H9 (cell line): ENCODE measurements at regions not wholly inside any gene's neighbourhood (a gene's known extent, or its start where the extent isn't known, plus 50 kb on each side); places are given as distances from the start of the nearest gene placed in this dataset.
A peak's percentile ranks its signal among the peaks of the same experiment; 100 is the strongest.

Experiments
- DNase-seq: peaks from one replicate; pipeline ENCODE4 v3.0.0-alpha.2; 2017
- H2AFZ ChIP-seq: one replicate; pipeline ENCODE4 v1.6.1; 2013; ENCODE audit warnings: mild to moderate bottlenecking, low read length, control low read depth, moderate library complexity
- H2AK5ac ChIP-seq: 2 replicates; pipeline ENCODE4 v1.6.1; 2013; ENCODE audit warnings: low read length, control low read depth, mixed read lengths; ENCODE audit not compliant: insufficient read length
- H2BK120ac ChIP-seq: one replicate; pipeline ENCODE4 v1.6.1; 2013; ENCODE audit warnings: low read depth, mild to moderate bottlenecking, low read length, control low read depth, inconsistent platforms; ENCODE audit not compliant: poor library complexity, severe bottlenecking
- H2BK12ac ChIP-seq: 2 replicates; pipeline ENCODE4 v1.6.1; 2013; ENCODE audit warnings: low read length, control low read depth, mixed read lengths, low read depth; ENCODE audit not compliant: insufficient read length
- H2BK15ac ChIP-seq: 2 replicates; pipeline ENCODE4 v1.6.1; 2013; ENCODE audit warnings: low read depth, low read length, control low read depth
- H2BK20ac ChIP-seq: one replicate; pipeline ENCODE4 v1.6.1; 2013; ENCODE audit warnings: low read depth, mild to moderate bottlenecking, low read length, control low read depth, inconsistent platforms; ENCODE audit not compliant: poor library complexity, severe bottlenecking
- H2BK5ac ChIP-seq: 2 replicates; pipeline ENCODE4 v1.6.1; 2013; ENCODE audit warnings: low read length, control low read depth, mixed read lengths; ENCODE audit not compliant: insufficient read length
- H3K14ac ChIP-seq: 2 replicates; pipeline ENCODE4 v1.6.1; 2013; ENCODE audit warnings: low read length, control low read depth; ENCODE audit not compliant: insufficient read depth
- H3K18ac ChIP-seq: 2 replicates; pipeline ENCODE4 v1.6.1; 2013; ENCODE audit warnings: low read depth, mild to moderate bottlenecking, mixed read lengths, low read length, control low read depth; ENCODE audit not compliant: insufficient read length
- H3K23ac ChIP-seq: 2 replicates; pipeline ENCODE4 v1.6.1; 2013; ENCODE audit warnings: low read length, control low read depth, mixed read lengths, low read depth; ENCODE audit not compliant: insufficient read length
- H3K23me2 ChIP-seq: 2 replicates; pipeline ENCODE4 v1.6.1; 2013; ENCODE audit warnings: low read depth, mild to moderate bottlenecking, mixed read lengths, low read length, control low read depth; ENCODE audit not compliant: insufficient read length, poor library complexity, severe bottlenecking
- H3K27ac ChIP-seq: 2 replicates; pipeline ENCODE4 v1.5.1; 2013; ENCODE audit warnings: low read length, control low read depth, mixed read lengths, low read depth; ENCODE audit not compliant: insufficient read length
- H3K27me3 ChIP-seq: 2 replicates; pipeline ENCODE4 v1.6.1; 2013; ENCODE audit warnings: low read length, control low read depth, inconsistent platforms; ENCODE audit not compliant: insufficient read depth
- H3K4ac ChIP-seq: 2 replicates; pipeline ENCODE4 v1.6.1; 2013; ENCODE audit warnings: low read depth, mild to moderate bottlenecking, control low read depth, inconsistent platforms, low read length, moderate library complexity
- H3K4me1 ChIP-seq: 2 replicates; pipeline ENCODE4 v1.6.1; 2013; ENCODE audit warnings: low read length, control low read depth, inconsistent platforms; ENCODE audit not compliant: insufficient read depth
- H3K4me2 ChIP-seq: 2 replicates; pipeline ENCODE4 v1.6.1; 2013; ENCODE audit warnings: low read length, control low read depth, mixed read lengths; ENCODE audit not compliant: insufficient read length, insufficient read depth
- H3K56ac ChIP-seq: 2 replicates; pipeline ENCODE4 v1.6.1; 2013; ENCODE audit warnings: low read depth, mild to moderate bottlenecking, mixed read lengths, low read length, control low read depth; ENCODE audit not compliant: insufficient read length
- H3K79me1 ChIP-seq: 2 replicates; pipeline ENCODE4 v1.6.1; 2013; ENCODE audit warnings: low read depth, mild to moderate bottlenecking, moderate library complexity, low read length, control low read depth, inconsistent platforms; ENCODE audit not compliant: insufficient read depth, poor library complexity, severe bottlenecking
- H3K79me2 ChIP-seq: 2 replicates; pipeline ENCODE4 v1.6.1; 2013; ENCODE audit warnings: low read length, control low read depth, inconsistent platforms; ENCODE audit not compliant: insufficient read depth
- H3K9ac ChIP-seq: 2 replicates; pipeline ENCODE4 v1.6.1; 2013; ENCODE audit warnings: low read length, control low read depth, mixed read lengths; ENCODE audit not compliant: insufficient read length; ENCODE audit errors: extremely low read depth
- H3K9me3 ChIP-seq: one replicate; pipeline ENCODE4 v1.6.1; 2013; ENCODE audit warnings: low read depth, low read length, inconsistent platforms; ENCODE audit not compliant: control insufficient read depth
- H3T11ph ChIP-seq: one replicate; pipeline ENCODE4 v1.6.1; 2013; ENCODE audit warnings: mild to moderate bottlenecking, low read length, control low read depth, inconsistent platforms
- H4K20me1 ChIP-seq: one replicate; pipeline ENCODE4 v1.6.1; 2013; ENCODE audit not compliant: control insufficient read depth, insufficient read length, insufficient read depth
- H4K5ac ChIP-seq: 2 replicates; pipeline ENCODE4 v1.6.1; 2013; ENCODE audit warnings: low read depth, mild to moderate bottlenecking, mixed read lengths, low read length, control low read depth; ENCODE audit not compliant: insufficient read length
- H4K8ac ChIP-seq: replicated peaks from 2 replicates; pipeline ENCODE4 v1.6.1; 2013; ENCODE audit warnings: low read length, control low read depth, mixed read lengths, low read depth; ENCODE audit not compliant: insufficient read length
- H4K91ac ChIP-seq: 2 replicates; pipeline ENCODE4 v1.6.1; 2013; ENCODE audit warnings: low read depth, mild to moderate bottlenecking, moderate library complexity, mixed read lengths, low read length, control low read depth; ENCODE audit not compliant: insufficient read length
- H3K27ac Mint-ChIP-seq, 3 experiments: 2 replicates in 2 of 3; 3 replicates in 1 of 3; pipeline ENCODE4 v1.8.0; 2020 to 2021; ENCODE audit warnings: mixed read lengths in 3 of 3, mild to moderate bottlenecking in 1 of 3, moderate library complexity in 1 of 3
- H3K27me3 Mint-ChIP-seq: 2 replicates; pipeline ENCODE4 v1.8.0; 2021; ENCODE audit warnings: low read depth, mild to moderate bottlenecking, moderate library complexity, mixed read lengths
- H3K36me3 Mint-ChIP-seq, 3 experiments: 2 replicates in 2 of 3; 3 replicates in 1 of 3; pipeline ENCODE4 v1.8.0; 2020 to 2021; ENCODE audit warnings: low read depth in 3 of 3, mixed read lengths in 3 of 3; ENCODE audit not compliant: insufficient read depth in 1 of 3
- H3K4me1 Mint-ChIP-seq, 2 experiments: 2 replicates each; pipeline ENCODE4 v1.8.0; 2020; ENCODE audit warnings: mixed read lengths in 2 of 2
- H3K4me3 Mint-ChIP-seq, 2 experiments: 2 replicates in 1 of 2; 3 replicates in 1 of 2; pipeline ENCODE4 v1.8.0; 2020 to 2021; ENCODE audit warnings: mild to moderate bottlenecking in 2 of 2, mixed read lengths in 2 of 2, moderate library complexity in 1 of 2
- H3K9me3 Mint-ChIP-seq, 2 experiments: 2 replicates in 1 of 2; 3 replicates in 1 of 2; pipeline ENCODE4 v1.8.0; 2020; ENCODE audit warnings: mild to moderate bottlenecking in 2 of 2, mixed read lengths in 2 of 2, moderate library complexity in 1 of 2
- WGBS: extraction: QIAGEN DNeasy Blood & Tissue Kit; methylation state at CpG from one replicate; pipeline ENCODE4 v1.1.7; 2013; ENCODE audit warnings: missing lambda C conversion rate, low lambda C conversion rate, mixed read lengths; ENCODE audit not compliant: insufficient read length; ENCODE audit errors: extremely low coverage; 5-methylcytosine and 5-hydroxymethylcytosine counted together
- TF ChIP-seq, protein P1 (sequence below): fragments of 200-600 bp; sonication (generic); conservative IDR thresholded peaks from 3 replicates; pipeline ENCODE4 v1.8.0; 2021; ENCODE audit warnings: antibody characterized with exemption, mild to moderate bottlenecking

- Histone ChIP-seq H2BK12ac (no peak overlapping the region), H3K9ac (no peak overlapping the region), H3T11ph (no peak overlapping the region), H2BK120ac (no peak overlapping the region), H3K79me2 (no peaks in the 10 kb centered on the region), H3K23ac (no peak overlapping the region), H3K4ac (no peak overlapping the region), H2BK20ac (no peak overlapping the region), H3K4me2 (no peak overlapping the region), H3K14ac (no peak overlapping the region), H3K27ac (no peak overlapping the region), H3K9me3 (no peaks in the 10 kb centered on the region), H4K8ac (no peak overlapping the region), H4K5ac (no peak overlapping the region), H2AK5ac (no peak overlapping the region), H3K56ac (no peak overlapping the region), H3K4me1 (no peaks in the 10 kb centered on the region), H3K18ac (no peak overlapping the region), H4K91ac (no peak overlapping the region), H2BK5ac (no peak overlapping the region), H2AFZ (no peak overlapping the region), H3K23me2 (no peaks in the 10 kb centered on the region), H2BK15ac (no peak overlapping the region), H4K20me1 (no peaks in the 10 kb centered on the region), H3K27me3 (no peaks in the 10 kb centered on the region), H3K79me1 (no peaks in the 10 kb centered on the region)
- Mint-ChIP-seq H3K4me3 (no peak overlapping the region), H3K36me3 (no peaks in the 10 kb centered on the region), H3K27me3 (no peaks in the 10 kb centered on the region; the same call in none of the 2 replicates), H3K9me3 (peaks cover 0 to 2% of the 10 kb centered on the region in 2 experiments; a peak in 1 of 5 replicates), H3K4me1 (peaks cover 2 to 6% of the 10 kb centered on the region in 2 experiments; a peak in 2 of 4 replicates), H3K27ac (peak overlapping the region in 1 of 3 experiments; percentile 33; a peak in 1 of 7 replicates)
- no peak for DNase-seq
- no CpG with 5 or more reads among the region's 4 CpGs for WGBS
- TF ChIP-seq, protein P1, sequence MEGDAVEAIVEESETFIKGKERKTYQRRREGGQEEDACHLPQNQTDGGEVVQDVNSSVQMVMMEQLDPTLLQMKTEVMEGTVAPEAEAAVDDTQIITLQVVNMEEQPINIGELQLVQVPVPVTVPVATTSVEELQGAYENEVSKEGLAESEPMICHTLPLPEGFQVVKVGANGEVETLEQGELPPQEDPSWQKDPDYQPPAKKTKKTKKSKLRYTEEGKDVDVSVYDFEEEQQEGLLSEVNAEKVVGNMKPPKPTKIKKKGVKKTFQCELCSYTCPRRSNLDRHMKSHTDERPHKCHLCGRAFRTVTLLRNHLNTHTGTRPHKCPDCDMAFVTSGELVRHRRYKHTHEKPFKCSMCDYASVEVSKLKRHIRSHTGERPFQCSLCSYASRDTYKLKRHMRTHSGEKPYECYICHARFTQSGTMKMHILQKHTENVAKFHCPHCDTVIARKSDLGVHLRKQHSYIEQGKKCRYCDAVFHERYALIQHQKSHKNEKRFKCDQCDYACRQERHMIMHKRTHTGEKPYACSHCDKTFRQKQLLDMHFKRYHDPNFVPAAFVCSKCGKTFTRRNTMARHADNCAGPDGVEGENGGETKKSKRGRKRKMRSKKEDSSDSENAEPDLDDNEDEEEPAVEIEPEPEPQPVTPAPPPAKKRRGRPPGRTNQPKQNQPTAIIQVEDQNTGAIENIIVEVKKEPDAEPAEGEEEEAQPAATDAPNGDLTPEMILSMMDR: no peak
Measured at GRCh38 chr10:129385600-129385999, 81.4 kb upstream of the MGMT start.
